22Rv1 (cell line): ENCODE measurements at regions not wholly inside any gene's neighbourhood (a gene's known extent, or its start where the extent isn't known, plus 50 kb on each side); places are given as distances from the start of the nearest gene placed in this dataset.

ENCODE experiments used
- CTCF ChIP-seq: fragments of 450-650 bp; IDR thresholded peaks from 2 replicates; pipeline ENCODE4 v1.5.1; 2017; ENCODE audit warnings: mild to moderate bottlenecking
- ZFX ChIP-seq: fragments of 450-650 bp; IDR thresholded peaks from 2 replicates; pipeline ENCODE4 v1.6.1; 2017; ENCODE audit warnings: antibody characterized with exemption, borderline replicate concordance

GRCh38 chrX:20382518-20383297 lies 116.0 kb upstream of the RPS6KA3 start:
- TF ChIP-seq CTCF = no peak
- no peak for TF ChIP-seq ZFX
